ENCODE measurements at regions not wholly inside any gene's neighbourhood (a gene's known extent, or its start where the extent isn't known, plus 50 kb on each side); places are given as distances from the start of the nearest gene placed in this dataset.

DNA sequence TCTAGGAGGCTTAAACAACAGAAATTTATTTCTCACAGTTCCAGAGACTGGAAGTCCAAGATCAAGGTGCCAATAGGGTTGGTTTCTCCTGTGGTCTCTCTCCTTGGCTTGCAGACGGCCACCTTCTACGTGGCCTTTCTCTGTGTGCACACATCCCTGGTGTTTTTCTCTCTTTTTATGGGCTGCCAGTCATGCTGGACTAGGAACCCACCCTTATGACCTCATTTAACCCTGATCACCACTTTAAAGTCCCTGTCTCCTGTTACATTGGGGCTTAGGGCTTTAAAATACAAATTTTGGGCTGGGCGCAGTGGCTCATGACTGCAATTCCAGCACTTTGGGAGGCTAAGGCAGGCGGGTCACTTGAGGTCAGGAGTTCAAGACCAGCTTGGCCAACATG lies 157.1 kb downstream of the TLE1 start:
- TF ChIP-seq, protein P1, sequence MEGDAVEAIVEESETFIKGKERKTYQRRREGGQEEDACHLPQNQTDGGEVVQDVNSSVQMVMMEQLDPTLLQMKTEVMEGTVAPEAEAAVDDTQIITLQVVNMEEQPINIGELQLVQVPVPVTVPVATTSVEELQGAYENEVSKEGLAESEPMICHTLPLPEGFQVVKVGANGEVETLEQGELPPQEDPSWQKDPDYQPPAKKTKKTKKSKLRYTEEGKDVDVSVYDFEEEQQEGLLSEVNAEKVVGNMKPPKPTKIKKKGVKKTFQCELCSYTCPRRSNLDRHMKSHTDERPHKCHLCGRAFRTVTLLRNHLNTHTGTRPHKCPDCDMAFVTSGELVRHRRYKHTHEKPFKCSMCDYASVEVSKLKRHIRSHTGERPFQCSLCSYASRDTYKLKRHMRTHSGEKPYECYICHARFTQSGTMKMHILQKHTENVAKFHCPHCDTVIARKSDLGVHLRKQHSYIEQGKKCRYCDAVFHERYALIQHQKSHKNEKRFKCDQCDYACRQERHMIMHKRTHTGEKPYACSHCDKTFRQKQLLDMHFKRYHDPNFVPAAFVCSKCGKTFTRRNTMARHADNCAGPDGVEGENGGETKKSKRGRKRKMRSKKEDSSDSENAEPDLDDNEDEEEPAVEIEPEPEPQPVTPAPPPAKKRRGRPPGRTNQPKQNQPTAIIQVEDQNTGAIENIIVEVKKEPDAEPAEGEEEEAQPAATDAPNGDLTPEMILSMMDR (IDR thresholded peaks at IDR 0.05), result no peak
- no peak for TF ChIP-seq POLR2A (IDR thresholded peaks at IDR 0.05)

Measured in adrenal gland (tissue), 5 donors.